ENCODE measurements at regions not wholly inside any gene's neighbourhood (a gene's known extent, or its start where the extent isn't known, plus 50 kb on each side); places are given as distances from the start of the nearest gene placed in this dataset.
"Not testable (repeated sequence)": the region's sequence is repeated elsewhere in the genome, so short reads cannot be mapped to it uniquely, and the experiment has no call there.

DNA sequence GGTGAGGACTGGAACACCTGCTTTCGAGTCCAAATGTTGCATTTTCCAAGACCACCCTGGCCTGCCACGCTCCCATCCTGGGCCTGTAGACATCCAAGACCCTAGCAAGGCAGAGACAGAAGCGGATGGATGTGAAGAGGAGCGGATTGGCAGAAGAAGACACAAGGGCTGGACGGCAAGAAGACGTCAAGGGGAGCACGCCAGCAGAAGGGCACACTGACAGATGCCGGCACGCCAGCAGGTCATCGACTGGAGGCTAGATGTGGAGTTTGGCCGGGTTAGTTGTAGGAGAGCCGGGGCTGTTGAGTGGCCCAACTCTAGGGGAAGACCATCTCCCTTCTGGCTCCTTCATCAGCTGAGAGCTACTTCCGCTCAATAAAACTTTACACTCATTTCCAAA lies 251.6 kb downstream of the ZWINT start:
- DNase-seq, result no peak
- no peak overlapping the region for H3K4me3 ChIP-seq (ENCODE audit: low read depth, low read length)
- H3K27ac ChIP-seq, result no peak overlapping the region
- TF ChIP-seq, protein P1, sequence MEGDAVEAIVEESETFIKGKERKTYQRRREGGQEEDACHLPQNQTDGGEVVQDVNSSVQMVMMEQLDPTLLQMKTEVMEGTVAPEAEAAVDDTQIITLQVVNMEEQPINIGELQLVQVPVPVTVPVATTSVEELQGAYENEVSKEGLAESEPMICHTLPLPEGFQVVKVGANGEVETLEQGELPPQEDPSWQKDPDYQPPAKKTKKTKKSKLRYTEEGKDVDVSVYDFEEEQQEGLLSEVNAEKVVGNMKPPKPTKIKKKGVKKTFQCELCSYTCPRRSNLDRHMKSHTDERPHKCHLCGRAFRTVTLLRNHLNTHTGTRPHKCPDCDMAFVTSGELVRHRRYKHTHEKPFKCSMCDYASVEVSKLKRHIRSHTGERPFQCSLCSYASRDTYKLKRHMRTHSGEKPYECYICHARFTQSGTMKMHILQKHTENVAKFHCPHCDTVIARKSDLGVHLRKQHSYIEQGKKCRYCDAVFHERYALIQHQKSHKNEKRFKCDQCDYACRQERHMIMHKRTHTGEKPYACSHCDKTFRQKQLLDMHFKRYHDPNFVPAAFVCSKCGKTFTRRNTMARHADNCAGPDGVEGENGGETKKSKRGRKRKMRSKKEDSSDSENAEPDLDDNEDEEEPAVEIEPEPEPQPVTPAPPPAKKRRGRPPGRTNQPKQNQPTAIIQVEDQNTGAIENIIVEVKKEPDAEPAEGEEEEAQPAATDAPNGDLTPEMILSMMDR (IDR thresholded peaks at IDR 0.05; ENCODE audit: low read depth, low read length), result no peak
- H3K36me3 ChIP-seq, result no peaks in the 10 kb centered on the region
- H3K9me3 ChIP-seq (ENCODE audit: severe bottlenecking), result no peaks in the 10 kb centered on the region
- H3K27me3 ChIP-seq (ENCODE audit: insufficient read depth, low read depth, severe bottlenecking), result no peaks in the 10 kb centered on the region

DNA sequence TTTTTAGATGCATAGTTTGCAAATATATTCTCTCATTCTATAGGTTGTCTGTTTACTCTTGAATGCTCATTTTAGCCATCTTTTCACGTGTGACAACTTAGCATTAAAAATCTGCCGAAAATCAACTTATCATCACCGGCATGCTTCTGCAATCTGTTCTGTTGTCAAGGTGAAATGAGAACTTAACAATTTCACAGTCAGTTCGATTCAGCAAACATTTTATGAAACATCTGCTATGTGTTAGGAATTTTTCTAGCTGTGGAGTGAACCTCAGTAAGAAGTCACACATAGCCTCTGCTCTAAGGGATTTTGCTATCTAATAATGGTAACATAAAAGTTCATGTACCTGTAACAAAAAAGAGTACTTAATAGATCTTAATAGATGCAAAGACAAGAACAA lies 256.1 kb downstream of the ZWINT start:
- Histone ChIP-seq H3K36me3 (no peaks in the 10 kb centered on the region), H3K27ac (no peak overlapping the region), H3K27me3 (ENCODE audit: insufficient read depth, low read depth, severe bottlenecking) (no peaks in the 10 kb centered on the region), H3K4me3 (ENCODE audit: low read depth, low read length) (no peak overlapping the region), H3K9me3 (ENCODE audit: severe bottlenecking) (no peaks in the 10 kb centered on the region)
- no peak for DNase-seq
- TF ChIP-seq, protein P1 (IDR thresholded peaks at IDR 0.05; ENCODE audit: low read depth, low read length), result no peak

DNA sequence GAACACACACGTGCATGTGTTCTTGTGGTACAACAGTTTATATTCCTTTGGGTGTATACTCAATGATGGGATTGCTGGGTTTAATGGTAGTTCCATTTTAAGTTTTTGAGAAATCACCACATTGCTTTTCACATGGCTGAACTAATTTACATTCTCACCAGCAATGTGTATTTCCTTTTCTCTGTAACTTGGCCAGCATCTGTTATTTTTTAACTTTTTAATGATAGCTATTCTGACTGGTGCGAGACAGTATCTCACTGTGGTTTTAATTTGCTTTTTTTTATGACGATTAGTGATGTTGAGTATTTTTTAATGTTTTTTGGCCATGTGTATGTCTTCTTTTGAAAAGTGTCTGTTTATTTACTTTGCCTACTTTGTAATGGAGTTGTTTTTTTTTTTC lies 256.6 kb downstream of the ZWINT start:
- H3K27ac ChIP-seq, result no peak overlapping the region
- no peak overlapping the region for H3K4me3 ChIP-seq (ENCODE audit: low read depth, low read length)
- H3K36me3 ChIP-seq, result no peaks in the 10 kb centered on the region
- no peaks in the 10 kb centered on the region for H3K9me3 ChIP-seq (ENCODE audit: severe bottlenecking)
- DNase-seq, result no peak
- TF ChIP-seq, protein P1 (IDR thresholded peaks at IDR 0.05; ENCODE audit: low read depth, low read length), result no peak
- H3K27me3 ChIP-seq (ENCODE audit: insufficient read depth, low read depth, severe bottlenecking), result no peaks in the 10 kb centered on the region

DNA sequence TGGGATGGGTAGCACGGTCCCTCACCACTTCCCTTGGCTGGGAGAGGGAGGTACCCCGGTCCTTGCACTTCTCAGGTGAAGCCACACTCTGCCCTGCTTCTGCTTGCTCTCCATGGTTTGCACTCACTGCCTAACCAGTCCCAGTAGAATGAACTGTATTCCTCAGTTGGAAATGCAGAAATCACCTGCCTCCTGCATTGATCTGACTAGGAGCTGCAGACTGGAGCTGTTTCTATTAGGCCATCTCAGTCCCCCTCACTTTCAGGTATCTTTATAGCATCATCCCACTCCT lies 264.9 kb downstream of the ZWINT start:
- no peak for DNase-seq
- Histone ChIP-seq H3K4me3 (ENCODE audit: low read depth, low read length) (no peak overlapping the region), H3K36me3 (no peaks in the 10 kb centered on the region), H3K9me3 (ENCODE audit: severe bottlenecking) (no peaks in the 10 kb centered on the region), H3K27ac (no peak overlapping the region), H3K27me3 (ENCODE audit: insufficient read depth, low read depth, severe bottlenecking) (no peaks in the 10 kb centered on the region)
- TF ChIP-seq, protein P1 (IDR thresholded peaks at IDR 0.05; ENCODE audit: low read depth, low read length), result no peak

DNA sequence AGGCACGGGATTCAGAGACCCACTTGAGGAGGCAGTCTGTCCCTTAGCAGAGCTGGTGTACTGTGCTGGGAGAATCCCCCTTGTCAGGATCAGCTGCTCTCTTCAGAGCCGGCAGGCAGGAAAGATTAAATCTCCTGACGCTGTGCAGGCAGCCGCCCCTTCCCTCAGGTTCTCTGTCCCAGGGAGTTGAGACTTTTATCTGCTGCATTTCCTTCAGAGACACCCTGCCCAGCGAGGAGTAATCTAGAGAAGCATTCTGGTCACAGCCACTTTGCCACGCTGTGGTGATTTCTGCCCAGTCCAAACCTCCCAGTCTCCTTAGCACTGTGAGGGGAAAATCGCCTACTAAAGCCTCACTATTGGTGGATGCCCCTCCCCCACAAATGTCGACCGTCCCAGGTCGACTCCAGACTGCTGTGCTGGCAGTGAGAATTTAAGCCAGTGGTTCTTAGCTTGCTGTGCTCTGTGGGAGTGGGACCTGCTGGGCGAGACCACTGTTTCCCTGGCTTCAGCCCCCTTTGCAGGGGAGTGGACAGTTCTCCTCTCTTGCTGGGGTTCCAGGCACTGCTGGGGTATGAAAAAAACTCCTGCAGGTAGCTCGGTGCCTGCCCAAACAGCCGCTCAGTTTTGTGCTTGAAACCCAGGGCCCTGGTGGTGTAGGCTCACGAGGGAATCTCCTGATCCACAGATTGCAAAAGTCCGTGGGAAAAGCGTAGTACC lies 265.4 kb downstream of the ZWINT start:
- DNase-seq, result peak; percentile 61
- Histone ChIP-seq H3K27me3 (ENCODE audit: insufficient read depth, low read depth, severe bottlenecking) (no peaks in the 10 kb centered on the region), H3K9me3 (ENCODE audit: severe bottlenecking) (no peaks in the 10 kb centered on the region)

DNA sequence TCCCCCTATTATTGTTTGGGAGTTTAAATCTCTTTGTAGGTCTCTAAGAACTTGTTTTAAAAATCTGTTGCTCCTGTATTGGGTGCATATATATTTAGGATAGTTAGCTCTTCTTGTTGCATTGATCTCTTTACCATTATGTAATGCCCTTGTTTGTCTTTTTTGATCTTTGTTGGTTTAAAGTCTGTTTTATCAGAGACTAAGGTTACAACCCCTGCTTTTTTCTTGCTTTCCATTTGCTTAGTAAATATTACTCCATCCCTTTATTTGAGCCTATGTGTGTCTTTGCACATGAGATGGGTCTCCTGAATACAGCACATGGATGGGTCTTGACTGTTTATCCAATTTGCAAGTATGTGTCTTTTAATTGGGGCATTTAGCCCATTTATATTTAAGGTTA lies 267.4 kb downstream of the ZWINT start:
- H3K9me3 ChIP-seq (ENCODE audit: severe bottlenecking); H3K27ac ChIP-seq; H3K36me3 ChIP-seq; H3K27me3 ChIP-seq (ENCODE audit: insufficient read depth, low read depth, severe bottlenecking); DNase-seq; H3K4me3 ChIP-seq (ENCODE audit: low read depth, low read length): not testable (repeated sequence)

More for the DNA sequence above, 265.4 kb downstream of the ZWINT start:
- peak overlapping the region; percentile 40 for H3K4me3 ChIP-seq (ENCODE audit: low read depth, low read length)
- TF ChIP-seq, protein P1 (IDR thresholded peaks at IDR 0.05; ENCODE audit: low read depth, low read length), result no peak
- no peak overlapping the region for H3K27ac ChIP-seq
- no peaks in the 10 kb centered on the region for H3K36me3 ChIP-seq
